ENCODE measurements at regions not wholly inside any gene's neighbourhood (a gene's known extent, or its start where the extent isn't known, plus 50 kb on each side); places are given as distances from the start of the nearest gene placed in this dataset.

DNA sequence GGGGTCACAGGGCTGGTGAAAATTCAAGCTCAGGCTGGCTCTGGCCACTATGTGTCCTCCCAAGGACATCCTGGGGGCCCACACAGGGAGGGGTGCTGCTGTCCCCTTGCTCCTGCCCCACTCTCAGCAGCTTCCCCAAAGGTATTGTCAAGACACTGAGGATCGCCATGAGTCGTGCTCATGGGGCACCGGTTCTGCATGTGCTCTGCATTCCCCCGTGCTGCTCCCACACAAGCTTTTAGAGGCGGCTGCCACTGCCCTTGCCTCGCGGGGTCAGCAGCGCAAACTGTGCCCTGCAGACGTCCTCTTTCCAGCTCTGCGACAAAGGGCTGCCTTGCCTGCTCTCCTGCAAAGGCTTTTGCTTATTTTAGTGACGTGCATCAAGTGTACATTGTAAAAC, 179.8 kb downstream of the ERMARD start:
- TF ChIP-seq, protein P1, sequence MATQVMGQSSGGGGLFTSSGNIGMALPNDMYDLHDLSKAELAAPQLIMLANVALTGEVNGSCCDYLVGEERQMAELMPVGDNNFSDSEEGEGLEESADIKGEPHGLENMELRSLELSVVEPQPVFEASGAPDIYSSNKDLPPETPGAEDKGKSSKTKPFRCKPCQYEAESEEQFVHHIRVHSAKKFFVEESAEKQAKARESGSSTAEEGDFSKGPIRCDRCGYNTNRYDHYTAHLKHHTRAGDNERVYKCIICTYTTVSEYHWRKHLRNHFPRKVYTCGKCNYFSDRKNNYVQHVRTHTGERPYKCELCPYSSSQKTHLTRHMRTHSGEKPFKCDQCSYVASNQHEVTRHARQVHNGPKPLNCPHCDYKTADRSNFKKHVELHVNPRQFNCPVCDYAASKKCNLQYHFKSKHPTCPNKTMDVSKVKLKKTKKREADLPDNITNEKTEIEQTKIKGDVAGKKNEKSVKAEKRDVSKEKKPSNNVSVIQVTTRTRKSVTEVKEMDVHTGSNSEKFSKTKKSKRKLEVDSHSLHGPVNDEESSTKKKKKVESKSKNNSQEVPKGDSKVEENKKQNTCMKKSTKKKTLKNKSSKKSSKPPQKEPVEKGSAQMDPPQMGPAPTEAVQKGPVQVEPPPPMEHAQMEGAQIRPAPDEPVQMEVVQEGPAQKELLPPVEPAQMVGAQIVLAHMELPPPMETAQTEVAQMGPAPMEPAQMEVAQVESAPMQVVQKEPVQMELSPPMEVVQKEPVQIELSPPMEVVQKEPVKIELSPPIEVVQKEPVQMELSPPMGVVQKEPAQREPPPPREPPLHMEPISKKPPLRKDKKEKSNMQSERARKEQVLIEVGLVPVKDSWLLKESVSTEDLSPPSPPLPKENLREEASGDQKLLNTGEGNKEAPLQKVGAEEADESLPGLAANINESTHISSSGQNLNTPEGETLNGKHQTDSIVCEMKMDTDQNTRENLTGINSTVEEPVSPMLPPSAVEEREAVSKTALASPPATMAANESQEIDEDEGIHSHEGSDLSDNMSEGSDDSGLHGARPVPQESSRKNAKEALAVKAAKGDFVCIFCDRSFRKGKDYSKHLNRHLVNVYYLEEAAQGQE (IDR thresholded peaks at IDR 0.05; ENCODE audit: insufficient read depth in 1 of 2, low read depth in 2 of 2, low read length in 2 of 2): no peak
- no peak for TF ChIP-seq POLR2AphosphoS5 (IDR thresholded peaks at IDR 0.05; ENCODE audit: low read depth, low read length)
